Colonic mucosa (tissue), 4 donors: ENCODE measurements at regions not wholly inside any gene's neighbourhood (a gene's known extent, or its start where the extent isn't known, plus 50 kb on each side); places are given as distances from the start of the nearest gene placed in this dataset.
"Not testable (repeated sequence)": the region's sequence is repeated elsewhere in the genome, so short reads cannot be mapped to it uniquely, and the experiment has no call there.

Experiments
- DNase-seq: peaks from one replicate; pipeline ENCODE4 v3.0.0-alpha.2; 2020
- H3K27ac ChIP-seq: fragments of 200-600 bp; one replicate; pipeline ENCODE4 v1.8.0; 2021
- H3K27me3 ChIP-seq: fragments of 200-600 bp; one replicate; pipeline ENCODE4 v1.8.0; 2021
- H3K36me3 ChIP-seq: fragments of 200-600 bp; one replicate; pipeline ENCODE4 v1.8.0; 2021
- H3K4me1 ChIP-seq: fragments of 200-600 bp; one replicate; pipeline ENCODE4 v1.8.0; 2021; ENCODE audit warnings: mild to moderate bottlenecking
- H3K4me3 ChIP-seq: fragments of 200-600 bp; one replicate; pipeline ENCODE4 v1.8.0; 2021
- H3K9ac ChIP-seq, 2 donors: one replicate each; pipeline ENCODE4 v1.7.0; 2013; ENCODE audit warnings: control low read depth in 2 of 2, low read depth in 2 of 2, low read length in 2 of 2
- H3K9me3 ChIP-seq: fragments of 200-600 bp; one replicate; pipeline ENCODE4 v1.8.0; 2021
- CTCF ChIP-seq: fragments of 200-600 bp; IDR thresholded peaks from one replicate; pipeline ENCODE4 v1.8.0; 2022; ENCODE audit warnings: antibody characterized with exemption, mild to moderate bottlenecking
- intact Hi-C: fragments of 100-400 bp; cut with DNase I; formaldehyde crosslinking; loops from one replicate; pipeline ENCODE4 v1.14.1; 2022
- donor health status: healthy.
- donor health status: DM: no; HTN: no; CAD: no.
- donor health status: DM: no; HTN: no; CAD: no.

- DNase-seq, result no peak
- no peaks in the 10 kb centered on the region for H3K27me3 ChIP-seq
- H3K9me3 ChIP-seq, result no peaks in the 10 kb centered on the region
- no peak overlapping the region for H3K4me3 ChIP-seq
- TF ChIP-seq CTCF, result no peak
- no peaks in the 10 kb centered on the region for H3K4me1 ChIP-seq
- intact Hi-C loops, result no loop called here
- H3K9ac ChIP-seq, result no peak overlapping the region
- no peaks in the 10 kb centered on the region for H3K36me3 ChIP-seq
- no peak overlapping the region for H3K27ac ChIP-seq
Observed at GRCh38 chr7:109893231-109893630, 1197.7 kb upstream of the LRRN3 start.

GRCh38 chr7:109895536-109895935, 1195.4 kb upstream of the LRRN3 start:
- no peak for TF ChIP-seq CTCF
- H3K27ac ChIP-seq, result no peak overlapping the region
- intact Hi-C loops, result no loop called here
- DNase-seq, result no peak
- H3K4me1 ChIP-seq, result no peaks in the 10 kb centered on the region
- no peak overlapping the region for H3K4me3 ChIP-seq
- no peaks in the 10 kb centered on the region for H3K9me3 ChIP-seq
- H3K36me3 ChIP-seq, result no peaks in the 10 kb centered on the region
- H3K27me3 ChIP-seq, result no peaks in the 10 kb centered on the region
- H3K9ac ChIP-seq, result no peak overlapping the region

- intact Hi-C loops, result no loop called here
- no peaks in the 10 kb centered on the region for H3K9me3 ChIP-seq
- H3K27me3 ChIP-seq, result no peaks in the 10 kb centered on the region
- no peak for DNase-seq
- no peaks in the 10 kb centered on the region for H3K36me3 ChIP-seq
- no peak for TF ChIP-seq CTCF
- H3K9ac ChIP-seq, result no peak overlapping the region
- H3K4me3 ChIP-seq, result no peak overlapping the region
- no peaks in the 10 kb centered on the region for H3K4me1 ChIP-seq
- no peak overlapping the region for H3K27ac ChIP-seq
Observed at GRCh38 chr7:109901926-109902325, 1189.0 kb upstream of the LRRN3 start.

GRCh38 chr7:109905368-109906065, 1185.4 kb upstream of the LRRN3 start:
- H3K27me3 ChIP-seq, H3K4me1 ChIP-seq, DNase-seq, H3K9ac ChIP-seq, H3K36me3 ChIP-seq, intact Hi-C loops, H3K4me3 ChIP-seq, H3K9me3 ChIP-seq, H3K27ac ChIP-seq: not testable (repeated sequence)

- Histone ChIP-seq H3K9ac (no peak overlapping the region), H3K27ac (no peak overlapping the region), H3K27me3 (no peaks in the 10 kb centered on the region), H3K4me1 (no peaks in the 10 kb centered on the region), H3K9me3 (no peaks in the 10 kb centered on the region), H3K4me3 (no peak overlapping the region), H3K36me3 (no peaks in the 10 kb centered on the region)
- DNase-seq, result no peak
- intact Hi-C loops, result no loop called here
- no peak for TF ChIP-seq CTCF
Observed at GRCh38 chr7:109915670-109916069, 1175.3 kb upstream of the LRRN3 start.

- TF ChIP-seq CTCF, result no peak
- Histone ChIP-seq H3K9ac (no peak overlapping the region), H3K4me1 (no peaks in the 10 kb centered on the region), H3K4me3 (no peak overlapping the region), H3K36me3 (no peaks in the 10 kb centered on the region), H3K9me3 (no peaks in the 10 kb centered on the region), H3K27ac (no peak overlapping the region), H3K27me3 (no peaks in the 10 kb centered on the region)
- DNase-seq, result no peak
- intact Hi-C loops, result no loop called here
Observed at GRCh38 chr7:109926738-109927137, 1164.2 kb upstream of the LRRN3 start.
